Right renal pelvis (tissue), 4 donors: ENCODE measurements at regions not wholly inside any gene's neighbourhood (a gene's known extent, or its start where the extent isn't known, plus 50 kb on each side); places are given as distances from the start of the nearest gene placed in this dataset.

Experiments used
- DNase-seq, 4 donors: peaks; one replicate each; pipeline ENCODE4 v3.0.0-alpha.2; 2013; ENCODE audit warnings: low read depth in 4 of 4, low spot score in 3 of 4, missing footprints in 1 of 4

DNA sequence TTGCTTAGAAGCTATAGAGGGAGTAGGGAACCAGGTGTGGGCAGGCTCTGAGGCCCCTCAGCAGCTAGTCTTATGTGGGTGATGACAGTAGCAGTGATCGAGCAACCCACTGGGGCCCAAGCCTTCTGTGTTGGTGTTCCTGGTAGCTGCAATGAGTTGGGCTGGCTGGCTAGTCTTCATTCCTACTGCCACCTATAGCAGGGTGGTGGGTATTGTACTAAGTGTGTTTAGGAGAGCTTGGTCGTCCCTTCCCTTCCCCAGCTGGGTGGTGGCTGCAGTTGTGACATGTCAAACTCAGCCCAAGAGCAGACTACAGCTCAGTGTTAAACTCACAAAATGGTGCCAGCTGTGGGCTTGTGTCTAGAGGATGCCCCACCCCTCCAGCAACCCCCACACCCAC is 486.1 kb upstream of the UBE2E3 start:
- DNase-seq, result no peak

DNA sequence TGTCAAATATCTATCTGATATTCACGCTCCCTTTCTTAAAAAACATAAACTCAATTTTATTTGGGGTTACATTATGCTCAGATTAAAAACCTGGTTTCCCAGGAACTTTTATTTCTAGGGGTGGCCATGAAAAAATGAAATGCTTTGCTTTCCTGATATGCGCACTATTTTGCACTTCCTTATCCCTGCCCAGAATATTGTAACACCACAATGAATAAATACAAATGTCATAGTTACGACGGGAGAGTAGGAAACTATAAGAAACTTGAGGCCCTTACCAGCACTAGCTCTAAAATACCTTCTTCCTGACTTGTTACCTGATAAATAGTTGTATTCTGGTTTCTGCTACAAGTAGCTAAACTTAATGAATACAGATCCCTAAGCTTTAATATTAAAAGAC is 475.6 kb upstream of the CWC22 start:
- DNase-seq, result no peak

DNA sequence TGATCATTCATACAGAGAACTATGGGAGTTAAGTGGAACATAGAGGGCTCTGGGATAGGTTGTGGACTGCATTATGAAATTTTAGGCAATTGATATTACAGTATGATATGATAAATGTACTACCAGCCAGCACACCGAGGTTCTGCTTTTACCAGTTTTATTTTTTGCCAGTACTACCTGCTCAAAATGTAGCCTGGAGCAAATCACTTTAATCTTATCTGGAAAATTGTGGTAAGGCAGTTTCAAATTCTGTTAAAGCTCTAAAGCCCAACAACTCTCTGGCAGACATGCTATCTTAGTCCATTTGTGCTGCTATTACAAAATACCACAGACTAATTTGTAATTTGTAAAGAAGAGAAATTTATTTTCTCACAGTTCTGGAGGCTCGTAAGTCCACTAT is 474.9 kb upstream of the CWC22 start:
- no peak for DNase-seq

DNA sequence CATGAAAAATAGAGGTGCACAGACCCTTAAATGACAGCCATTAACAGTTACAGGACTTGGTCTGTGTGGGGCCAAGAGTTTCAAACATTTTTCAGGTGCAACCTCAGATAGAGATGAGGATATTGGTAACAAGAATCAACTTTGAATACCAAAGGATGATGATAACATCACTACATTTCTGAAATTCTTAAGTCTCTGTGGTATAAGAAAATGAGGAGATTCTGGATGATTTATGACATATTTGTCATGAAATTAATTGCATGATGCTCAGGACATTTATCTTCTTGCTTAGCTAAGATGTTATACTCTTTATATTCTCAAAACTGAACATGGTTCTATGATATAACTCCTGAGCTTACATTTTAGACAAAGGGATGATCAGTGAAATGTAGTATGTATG is 471.8 kb upstream of the CWC22 start:
- no peak for DNase-seq

- peak in 1 of 4 donors; percentile 5 for DNase-seq
These were observed 467.6 kb upstream of the CWC22 start for GRCh38 chr2:180474716-180475115.

DNA sequence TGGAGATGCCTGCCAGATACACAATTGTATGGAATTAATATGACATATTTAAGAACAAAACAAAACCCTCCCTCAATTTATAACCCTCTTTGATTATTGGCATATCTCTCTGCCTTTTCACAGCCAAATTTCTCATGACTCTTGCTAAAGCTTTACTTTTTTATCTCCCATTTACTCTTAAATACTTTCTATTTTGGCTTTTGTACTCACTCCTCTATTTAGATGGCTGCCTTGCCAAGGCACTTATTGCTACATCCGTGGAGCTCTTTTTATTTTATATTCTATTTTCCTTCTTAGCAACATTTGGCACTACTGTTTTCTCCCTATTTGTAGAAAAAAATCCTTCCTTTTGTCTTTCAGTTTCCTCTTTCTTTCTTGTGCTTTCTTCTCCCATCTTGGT is 466.4 kb upstream of the CWC22 start:
- DNase-seq, result no peak

DNA sequence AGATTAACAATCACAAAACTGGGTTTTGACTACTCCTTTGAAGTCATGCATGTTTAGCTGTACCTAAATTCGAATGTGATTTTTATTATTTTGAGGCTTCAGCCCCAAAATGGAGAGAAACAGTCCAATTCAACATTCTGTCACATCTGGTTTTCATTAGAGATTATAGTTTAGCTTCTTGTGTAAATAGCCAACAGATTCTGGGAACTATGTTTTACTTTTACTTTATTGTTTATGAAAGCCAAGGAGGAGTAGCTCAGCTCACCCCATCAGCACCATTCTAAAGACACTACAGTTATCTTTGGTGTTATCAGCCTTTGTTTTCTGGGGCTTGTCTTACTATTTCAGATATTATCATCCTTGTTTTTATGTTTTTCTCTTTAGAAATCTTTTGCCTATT is 465.0 kb upstream of the CWC22 start:
- DNase-seq, result no peak

DNA sequence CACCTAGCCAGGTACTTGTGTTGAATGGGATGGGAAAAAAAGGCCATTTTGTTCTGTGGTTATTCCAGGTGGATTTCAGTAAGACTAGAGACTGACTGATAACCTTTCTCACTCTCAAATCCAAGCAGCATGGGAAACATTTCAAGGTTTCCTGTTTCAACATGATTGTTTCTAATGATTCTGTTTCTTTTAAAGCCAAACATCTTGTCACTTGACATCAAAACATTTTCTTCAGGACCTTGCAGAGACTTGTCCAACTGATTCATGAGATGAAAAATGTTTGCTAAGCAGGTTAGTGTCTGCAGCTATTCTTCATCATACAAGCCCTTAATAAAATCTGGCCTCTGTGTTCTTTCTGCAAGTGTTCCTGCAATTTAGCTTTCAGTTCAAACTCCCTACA is 456.5 kb upstream of the CWC22 start:
- peak in 1 of 4 donors; percentile 7 for DNase-seq

DNA sequence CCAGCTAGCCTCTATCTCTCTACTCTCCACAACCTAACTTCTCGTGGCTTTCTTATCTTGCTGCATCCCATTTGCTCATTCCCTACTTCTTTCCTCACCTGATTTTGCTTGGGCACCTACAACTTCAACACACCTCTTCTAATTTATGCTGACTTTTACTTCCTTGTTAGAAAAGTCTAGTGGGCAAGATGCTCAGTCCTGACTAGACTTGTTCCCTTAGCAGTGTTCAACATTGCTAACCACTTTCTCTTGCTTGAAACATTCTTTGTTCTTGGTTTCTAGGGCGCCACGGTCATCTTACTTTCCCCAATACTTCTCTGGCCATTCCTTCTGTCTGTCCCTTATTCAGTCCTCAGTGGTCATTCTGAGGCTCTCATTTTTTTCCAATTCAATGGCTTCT is 454.7 kb upstream of the CWC22 start:
- DNase-seq, result no peak

- DNase-seq, result no peak
These were observed 449.7 kb upstream of the CWC22 start for GRCh38 chr2:180456801-180457200.

- no peak for DNase-seq
These were observed 443.7 kb upstream of the CWC22 start for GRCh38 chr2:180450841-180451240.

DNA sequence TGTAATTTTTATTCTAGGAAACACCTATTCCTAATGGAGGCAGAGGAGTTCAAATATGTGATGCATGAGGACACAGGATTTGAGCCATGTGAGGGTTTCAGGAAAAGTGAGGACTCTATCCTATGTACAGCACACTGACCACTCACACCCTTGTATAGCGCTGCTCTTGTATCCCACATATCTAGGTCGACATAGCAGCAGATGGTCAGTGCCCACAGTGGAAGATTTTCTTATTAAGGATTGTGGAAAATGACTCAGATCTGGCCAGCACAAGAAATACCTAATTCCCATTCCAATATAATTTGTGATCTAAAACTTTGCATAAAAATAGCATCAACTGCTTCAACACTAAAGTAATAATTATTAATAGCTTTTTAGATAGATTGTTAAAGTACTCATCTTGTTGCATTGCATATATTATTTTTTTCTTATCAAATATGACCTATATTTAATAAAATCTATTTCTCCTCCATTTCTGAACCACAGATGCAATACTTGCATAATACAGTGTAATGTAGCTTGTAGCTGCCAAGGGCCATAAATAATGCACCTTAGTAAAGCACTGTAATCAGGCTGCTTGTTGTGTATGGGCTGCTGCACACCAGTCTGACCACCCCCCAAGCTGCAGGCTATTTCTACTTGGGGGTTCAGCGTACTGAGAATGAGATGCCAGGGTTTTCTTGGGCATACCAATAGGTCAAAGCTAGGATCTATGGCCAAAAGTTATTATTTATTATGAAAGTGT is 442.2 kb upstream of the CWC22 start:
- no peak for DNase-seq

GRCh38 chr2:180446492-180446891 is 439.4 kb upstream of the CWC22 start:
- DNase-seq, result no peak

DNA sequence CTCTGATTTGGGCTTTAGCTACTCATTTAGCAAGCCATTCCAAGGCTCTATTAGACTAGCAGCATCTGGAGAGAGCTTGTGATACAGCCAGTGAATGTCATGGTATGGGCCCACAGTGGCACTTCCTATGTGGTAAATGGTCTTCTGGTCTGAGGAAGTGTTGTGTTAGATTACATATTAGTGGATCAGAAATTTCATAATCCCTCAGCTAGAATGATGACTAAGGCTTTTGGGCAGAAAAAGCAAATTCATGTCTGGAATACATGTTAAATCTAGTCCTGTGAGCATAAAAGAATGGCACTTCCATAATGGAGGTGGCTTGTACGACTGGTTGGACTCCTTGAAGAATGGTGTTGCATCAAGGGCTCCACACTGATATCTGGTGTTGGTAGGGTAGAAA is 436.8 kb upstream of the CWC22 start:
- DNase-seq, result no peak

GRCh38 chr2:180442860-180443644 is 436.0 kb upstream of the CWC22 start:
- DNase-seq, result no peak

DNA sequence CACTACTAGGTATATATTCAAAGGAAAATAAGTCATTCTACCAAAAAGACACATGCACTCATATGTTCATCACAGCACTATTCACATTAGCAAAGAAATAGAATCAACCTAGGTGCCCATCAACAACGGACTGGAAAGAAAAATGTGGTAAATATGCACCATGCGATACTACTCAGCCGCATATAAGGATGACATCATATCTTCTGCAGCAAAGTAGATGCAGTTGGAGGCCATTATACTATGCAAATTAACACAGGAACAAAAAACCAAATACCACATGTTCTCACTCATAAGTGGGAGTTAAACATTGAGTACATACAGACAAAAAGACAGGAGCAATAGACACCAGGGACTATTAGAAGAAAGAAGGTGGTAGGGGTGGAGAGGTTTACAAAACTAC is 412.1 kb upstream of the CWC22 start:
- DNase-seq, result no peak

DNA sequence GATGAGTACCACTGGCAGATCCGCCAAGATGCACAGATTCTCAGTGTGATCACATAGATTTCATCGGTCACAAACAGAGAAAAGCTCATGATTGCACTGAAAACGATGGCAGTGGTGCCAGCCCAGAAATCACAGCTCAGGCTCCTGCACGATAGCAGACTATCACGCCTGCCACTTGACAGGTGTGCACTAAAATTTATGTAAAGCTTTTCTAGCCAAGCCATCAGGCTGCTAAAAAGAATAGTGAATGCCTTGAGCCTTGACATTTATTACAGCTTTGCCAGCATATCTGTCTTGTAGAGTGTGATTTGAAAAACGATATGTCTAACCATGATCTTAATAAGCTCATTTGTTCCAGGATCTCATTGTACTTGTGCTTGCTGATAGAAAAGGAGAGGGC is 409.5 kb upstream of the CWC22 start:
- DNase-seq, result no peak

DNA sequence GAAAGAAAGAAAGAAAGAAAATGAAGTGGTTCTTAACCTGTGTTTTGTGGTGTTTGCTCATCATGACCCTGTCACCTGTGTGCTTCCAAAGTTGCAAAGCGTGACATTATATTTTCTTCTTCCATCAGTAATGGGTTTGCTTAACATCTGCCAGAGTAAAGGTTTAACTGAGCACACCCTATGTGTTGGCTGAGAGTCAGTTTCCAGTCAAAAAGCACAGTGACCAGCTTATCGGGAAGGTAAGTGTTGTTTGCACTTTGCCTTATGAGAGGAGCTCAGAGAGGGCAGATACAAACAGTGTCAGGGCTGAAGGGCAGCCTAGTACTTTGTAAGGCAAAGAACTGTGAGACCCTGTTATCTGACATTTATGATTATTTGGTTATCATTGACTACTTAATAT is 406.2 kb upstream of the CWC22 start:
- no peak for DNase-seq

DNA sequence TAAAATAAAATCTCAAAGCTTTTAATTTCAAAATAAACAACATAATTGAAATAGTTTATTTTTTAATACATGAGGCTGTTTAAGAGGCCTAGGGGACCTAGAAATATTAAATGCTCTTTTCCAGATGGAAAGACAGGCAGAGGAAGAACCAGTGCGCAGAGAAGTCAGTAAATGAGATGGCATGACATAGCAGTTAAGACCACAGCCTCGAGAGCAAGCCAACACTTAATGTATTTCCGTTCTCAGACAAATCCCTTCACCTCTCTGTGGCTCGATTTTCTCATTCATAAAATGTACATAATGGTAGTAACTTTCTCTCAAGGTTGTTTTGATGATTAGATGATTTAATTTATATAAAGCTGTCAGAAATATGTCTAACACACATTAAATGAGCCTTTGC is 405.1 kb upstream of the CWC22 start:
- DNase-seq, result no peak

GRCh38 chr2:180411661-180412060 is 404.6 kb upstream of the CWC22 start:
- peak in 2 of 4 donors; percentile 7 to 12 for DNase-seq

GRCh38 chr2:180406687-180407086 is 399.6 kb upstream of the CWC22 start:
- DNase-seq, result no peak

DNA sequence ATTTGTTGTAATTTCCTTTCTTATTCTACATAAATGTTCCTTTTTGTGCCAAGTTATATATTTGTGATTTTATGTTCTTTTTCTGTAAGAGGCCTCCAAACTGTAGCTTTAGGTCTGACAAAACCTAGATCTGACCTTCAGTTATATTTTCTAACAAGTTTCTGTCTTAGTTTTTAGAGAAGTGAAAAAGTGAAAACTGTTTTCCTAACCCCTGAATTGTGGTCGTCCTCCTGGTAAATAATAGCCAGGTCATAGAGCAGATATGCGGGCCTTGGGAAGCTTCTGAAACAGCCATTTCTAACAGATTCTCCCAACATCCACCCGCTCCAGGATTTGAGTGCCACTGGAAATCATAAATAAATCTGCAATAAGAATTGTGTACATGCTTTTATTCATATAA is 398.4 kb upstream of the CWC22 start:
- no peak for DNase-seq
